ENCODE measurements at regions not wholly inside any gene's neighbourhood (a gene's known extent, or its start where the extent isn't known, plus 50 kb on each side); places are given as distances from the start of the nearest gene placed in this dataset.
"Not testable (repeated sequence)": the region's sequence is repeated elsewhere in the genome, so short reads cannot be mapped to it uniquely, and the experiment has no call there.

DNA sequence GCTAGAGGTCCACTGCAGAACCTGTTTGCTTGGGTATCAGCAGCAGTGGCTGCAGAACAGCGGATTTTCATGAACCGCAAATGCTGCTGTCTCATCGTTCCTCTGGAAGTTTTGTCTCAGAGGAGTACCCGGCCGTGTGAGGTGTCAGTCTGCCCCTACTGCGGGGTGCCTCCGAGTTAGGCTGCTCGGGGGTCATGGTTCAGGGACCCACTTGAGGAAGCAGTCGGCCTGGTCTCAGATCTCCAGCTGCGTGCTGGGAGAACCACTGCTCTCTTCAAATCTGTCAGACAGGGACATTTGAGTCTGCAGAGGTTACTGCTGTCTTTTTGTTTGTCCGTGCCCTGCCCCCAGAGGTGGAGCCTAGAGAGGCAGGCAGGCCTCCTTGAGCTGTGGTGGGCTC, 109.5 kb upstream of the TMEM196 start:
- not testable (repeated sequence) for DNase-seq (ENCODE audit: low read depth in 4 of 4, low spot score in 3 of 4)

DNA sequence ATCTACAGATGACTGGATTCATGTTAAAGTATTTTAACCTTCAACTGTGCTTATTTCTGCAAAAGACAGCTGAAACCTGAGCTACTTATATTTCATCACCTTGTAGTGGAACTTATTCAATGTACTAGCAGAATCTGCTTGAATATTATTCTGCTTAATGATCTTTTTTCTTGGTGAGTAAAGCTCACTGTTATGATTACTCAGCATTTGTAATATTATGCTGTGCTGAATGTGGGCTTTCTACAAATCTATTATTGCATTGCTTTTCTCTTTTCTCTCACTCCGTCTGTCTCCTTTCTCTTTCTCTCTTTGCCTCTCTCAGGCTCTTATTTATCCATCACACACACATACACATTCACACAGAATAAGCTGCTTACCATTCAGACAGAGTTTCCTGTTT, 98.7 kb upstream of the TMEM196 start:
- no peak for DNase-seq (ENCODE audit: low read depth in 4 of 4, low spot score in 3 of 4)

GRCh38 chr7:19871102-19871501, 97.7 kb upstream of the TMEM196 start:
- no peak for DNase-seq (ENCODE audit: low read depth in 4 of 4, low spot score in 3 of 4)

DNA sequence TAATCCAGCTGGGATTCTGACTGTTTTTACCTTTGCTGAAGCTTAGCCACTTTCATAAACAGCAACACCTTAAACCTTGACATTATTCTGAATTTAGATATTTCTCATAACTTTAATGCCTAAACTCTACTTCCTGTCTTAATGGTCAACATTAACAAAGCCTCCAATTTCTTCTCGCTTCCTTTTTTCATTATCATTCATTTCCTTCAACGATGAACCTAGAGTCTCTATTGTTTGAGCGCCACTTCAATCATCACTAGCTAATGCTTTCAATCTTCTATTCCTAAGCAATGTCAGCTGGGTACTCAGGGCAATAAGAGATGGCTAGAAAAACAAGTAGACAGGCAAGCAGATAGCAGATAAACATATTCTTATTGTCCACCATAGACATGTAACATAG, 96.6 kb upstream of the TMEM196 start:
- DNase-seq (ENCODE audit: low read depth in 4 of 4, low spot score in 3 of 4): no peak

GRCh38 chr7:19853261-19853832, 79.9 kb upstream of the TMEM196 start:
- no peak for DNase-seq (ENCODE audit: low read depth in 4 of 4, low spot score in 3 of 4)

DNA sequence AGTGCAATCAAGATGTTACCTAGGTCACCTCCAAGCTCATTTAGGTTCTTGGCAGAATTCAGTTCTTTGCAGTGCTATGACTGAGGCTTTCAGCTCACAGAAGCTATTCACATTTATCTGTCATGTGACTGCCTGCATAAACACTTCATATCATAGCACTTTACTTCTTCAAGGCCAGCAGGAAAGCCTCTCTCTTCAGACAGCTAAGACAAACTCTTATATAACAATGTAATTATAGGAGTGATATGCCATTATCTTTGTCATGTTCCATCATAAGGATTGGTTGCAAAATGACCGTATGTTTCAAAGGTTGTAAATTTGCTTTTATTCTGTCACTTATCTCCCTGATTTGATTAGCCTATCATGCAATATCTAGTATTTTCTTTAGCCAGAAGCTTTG, 78.8 kb upstream of the TMEM196 start:
- no peak for DNase-seq (ENCODE audit: low read depth in 4 of 4, low spot score in 3 of 4)

DNA sequence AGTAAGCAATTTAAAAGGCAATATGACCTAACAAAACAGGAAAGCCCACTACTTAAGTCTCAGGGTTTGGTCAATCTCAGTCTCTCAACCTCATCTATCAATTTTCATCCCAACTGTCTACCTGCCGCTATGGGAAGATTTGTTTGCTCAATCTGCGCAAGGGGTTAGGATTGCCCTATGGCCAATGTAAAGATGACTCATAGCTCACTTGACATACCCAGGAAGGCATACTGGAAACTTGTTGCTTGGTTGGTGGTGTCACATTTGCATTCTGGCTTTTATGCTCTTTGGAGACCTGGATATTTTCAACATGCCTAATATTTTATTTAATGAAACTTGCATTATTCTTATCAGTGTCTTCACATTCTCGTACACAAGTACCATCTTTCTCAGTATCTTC, 78.1 kb upstream of the TMEM196 start:
- DNase-seq (ENCODE audit: low read depth in 4 of 4, low spot score in 3 of 4): no peak

DNA sequence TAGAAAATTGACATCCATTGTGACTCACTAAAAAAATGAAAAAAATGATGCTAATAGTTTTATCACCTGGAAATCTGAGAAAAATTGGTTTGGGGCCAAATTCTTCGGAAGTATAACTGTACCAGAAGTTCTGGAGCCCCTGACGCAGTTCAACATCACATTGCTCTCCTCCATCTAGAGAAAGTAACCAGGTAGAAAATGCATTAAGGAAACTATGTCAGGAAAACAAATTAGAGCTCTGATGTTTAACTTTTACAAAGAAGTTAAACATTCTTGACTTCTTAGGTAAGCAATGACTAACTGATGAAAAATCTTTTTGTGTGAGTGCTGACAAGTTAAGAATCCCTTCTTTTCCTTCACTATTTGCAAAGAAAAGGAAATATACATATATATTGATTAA, 61.1 kb upstream of the TMEM196 start:
- no peak for DNase-seq (ENCODE audit: low read depth in 4 of 4, low spot score in 3 of 4)

DNA sequence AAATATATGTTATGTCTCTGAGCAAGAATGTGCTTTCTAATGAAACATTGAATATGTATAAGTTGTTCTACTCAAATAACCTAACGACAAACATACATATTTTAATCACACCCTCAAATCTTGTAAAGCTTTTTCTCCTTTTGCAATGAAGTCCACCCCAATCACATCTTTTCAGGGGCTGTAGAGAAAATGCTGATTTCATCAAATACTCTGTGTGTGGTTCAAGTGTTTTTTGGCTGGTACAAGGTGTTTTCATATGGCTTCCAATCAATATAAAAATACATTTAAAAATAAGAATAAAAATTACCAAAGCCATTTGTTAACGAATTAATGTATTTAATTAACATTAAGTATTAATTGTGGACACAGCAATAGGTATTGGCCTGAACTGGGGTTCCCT, 57.2 kb upstream of the TMEM196 start:
- no peak for DNase-seq (ENCODE audit: low read depth in 4 of 4, low spot score in 3 of 4)

All from right renal pelvis (tissue), 4 donors.